ENCODE measurements at regions not wholly inside any gene's neighbourhood (a gene's known extent, or its start where the extent isn't known, plus 50 kb on each side); places are given as distances from the start of the nearest gene placed in this dataset.
A peak's percentile ranks its signal among the peaks of the same experiment; 100 is the strongest.

GRCh38 chr7:38027884-38028455, 107.5 kb downstream of the EPDR1 start:
- Histone ChIP-seq H3K4me3 (no peak overlapping the region), H3K27ac (no peak overlapping the region), H3K27me3 (no peaks in the 10 kb centered on the region), H3K4me1 (no peaks in the 10 kb centered on the region), H3K9me3 (no peaks in the 10 kb centered on the region), H3K36me3 (no peaks in the 10 kb centered on the region)
- intact Hi-C loops (cut with DNase I), result no loop called here
- 63% methylated on average over 3 of the region's 4 CpGs for WGBS (ENCODE audit: insufficient coverage, low coverage, low lambda C conversion rate, missing lambda C conversion rate)
- TF ChIP-seq POLR2A (IDR thresholded peaks at IDR 0.05) (no peak), CTCF (IDR thresholded peaks at IDR 0.05) (no peak)
- ATAC-seq (no peak), DNase-seq (no peak)

GRCh38 chr7:38034062-38034908, 113.8 kb downstream of the EPDR1 start:
- no peaks in the 10 kb centered on the region for H3K9me3 ChIP-seq
- 61% methylated on average over 5 of the region's 5 CpGs for WGBS (ENCODE audit: insufficient coverage, low coverage, low lambda C conversion rate, missing lambda C conversion rate)
- ATAC-seq (no peak), DNase-seq (no peak)
- H3K4me1 ChIP-seq, result no peaks in the 10 kb centered on the region
- no peak for TF ChIP-seq POLR2A (IDR thresholded peaks at IDR 0.05)
- no peak for TF ChIP-seq CTCF (IDR thresholded peaks at IDR 0.05)
- H3K27me3 ChIP-seq, result no peaks in the 10 kb centered on the region
- H3K36me3 ChIP-seq, result no peaks in the 10 kb centered on the region
- H3K27ac ChIP-seq, result no peak overlapping the region
- intact Hi-C loops (cut with DNase I), result no loop called here
- H3K4me3 ChIP-seq, result no peak overlapping the region

GRCh38 chr7:38040831-38041230, 120.4 kb downstream of the EPDR1 start:
- Histone ChIP-seq H3K27me3 (no peaks in the 10 kb centered on the region), H3K4me1 (no peaks in the 10 kb centered on the region), H3K4me3 (no peak overlapping the region), H3K36me3 (no peaks in the 10 kb centered on the region), H3K27ac (no peak overlapping the region), H3K9me3 (no peaks in the 10 kb centered on the region)
- WGBS (ENCODE audit: insufficient coverage, low coverage, low lambda C conversion rate, missing lambda C conversion rate), result 75% methylated on average over 3 of the region's 4 CpGs
- ATAC-seq (no peak), DNase-seq (no peak)
- no peak for TF ChIP-seq POLR2A (IDR thresholded peaks at IDR 0.05)
- no peak for TF ChIP-seq CTCF (IDR thresholded peaks at IDR 0.05)
- intact Hi-C loops (cut with DNase I), result no loop called here

GRCh38 chr7:38049679-38050078, 128.4 kb upstream of the STARD3NL start:
- no peaks in the 10 kb centered on the region for H3K4me1 ChIP-seq
- ATAC-seq (peak in 1 of 4 donors; percentile 22), DNase-seq (no peak)
- H3K27me3 ChIP-seq, result no peaks in the 10 kb centered on the region
- no CpG with 5 or more reads among the region's 19 CpGs for WGBS (ENCODE audit: insufficient coverage, low coverage, low lambda C conversion rate, missing lambda C conversion rate)
- H3K4me3 ChIP-seq, result no peak overlapping the region
- H3K36me3 ChIP-seq, result no peaks in the 10 kb centered on the region
- no peaks in the 10 kb centered on the region for H3K9me3 ChIP-seq
- TF ChIP-seq POLR2A (IDR thresholded peaks at IDR 0.05) (no peak), CTCF (IDR thresholded peaks at IDR 0.05) (no peak)
- intact Hi-C loops (cut with DNase I), result no loop called here
- no peak overlapping the region for H3K27ac ChIP-seq

Measured in right lobe of liver (tissue), 6 donors.